Right atrium auricular region (tissue), 2 donors: ENCODE measurements at regions not wholly inside any gene's neighbourhood (a gene's known extent, or its start where the extent isn't known, plus 50 kb on each side); places are given as distances from the start of the nearest gene placed in this dataset.
A peak's percentile ranks its signal among the peaks of the same experiment; 100 is the strongest.

Source experiments
- DNase-seq: peaks from one replicate; pipeline ENCODE4 v3.0.0-alpha.2; 2019; ENCODE audit warnings: low spot score
- H3K27ac ChIP-seq, 2 donors: fragments of 200-600 bp; sonication (generic); 1 replicate in 1 of 2; 2 replicates in 1 of 2; pipeline ENCODE4 v1.5.1; 2016 to 2019
- H3K27me3 ChIP-seq, 2 donors: fragments of 200-600 bp; sonication (generic); one replicate each; pipeline versions ENCODE4 v1.5.1 to v1.6.0; 2017 to 2019
- H3K36me3 ChIP-seq: fragments of 200-600 bp; sonication (generic); one replicate; pipeline ENCODE4 v1.5.1; 2016
- H3K4me1 ChIP-seq, 2 donors: fragments of 200-600 bp; sonication (generic); one replicate each; pipeline versions ENCODE4 v1.5.1 to v1.6.0; 2017 to 2019
- H3K4me3 ChIP-seq, 2 donors: fragments of 200-600 bp; sonication (generic); 1 replicate in 1 of 2; 2 replicates in 1 of 2; pipeline ENCODE4 v1.5.1; 2017 to 2019; ENCODE audit warnings: mild to moderate bottlenecking in 1 of 2, moderate library complexity in 1 of 2
- H3K9me3 ChIP-seq, 2 donors: fragments of 200-600 bp; sonication (generic); one replicate each; pipeline ENCODE4 v1.5.1; 2019
- TF ChIP-seq, protein P1 (sequence below), 2 donors: fragments of 200-600 bp; sonication (generic); IDR thresholded peaks; one replicate each; pipeline ENCODE4 v1.5.1; 2019; ENCODE audit warnings: antibody characterized with exemption in 2 of 2

DNA sequence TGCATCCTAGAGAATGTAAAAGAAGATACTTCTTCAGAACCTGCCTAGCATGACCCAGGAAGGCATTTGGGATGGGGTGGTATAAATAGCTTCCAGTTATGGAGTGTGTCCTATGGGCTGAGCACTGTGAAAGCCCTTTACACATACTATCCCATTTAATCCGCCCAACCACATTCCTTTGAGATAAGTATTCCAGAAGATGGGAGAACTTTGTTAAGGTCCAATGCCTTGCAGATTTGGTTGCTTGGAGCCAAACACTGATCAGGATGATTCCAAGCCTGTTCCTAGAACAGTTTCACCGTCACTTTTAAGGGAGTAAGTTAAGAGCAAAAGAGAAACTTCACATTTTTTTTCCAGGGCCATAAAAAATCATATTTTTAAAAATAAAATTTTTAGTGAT is 82.5 kb upstream of the CLMN start:
- Histone ChIP-seq H3K4me3 (no peak overlapping the region), H3K4me1 (no peaks in the 10 kb centered on the region), H3K36me3 (no peaks in the 10 kb centered on the region), H3K27ac (no peak overlapping the region), H3K9me3 (no peaks in the 10 kb centered on the region), H3K27me3 (no peaks in the 10 kb centered on the region)
- no peak for DNase-seq
- TF ChIP-seq, protein P1, sequence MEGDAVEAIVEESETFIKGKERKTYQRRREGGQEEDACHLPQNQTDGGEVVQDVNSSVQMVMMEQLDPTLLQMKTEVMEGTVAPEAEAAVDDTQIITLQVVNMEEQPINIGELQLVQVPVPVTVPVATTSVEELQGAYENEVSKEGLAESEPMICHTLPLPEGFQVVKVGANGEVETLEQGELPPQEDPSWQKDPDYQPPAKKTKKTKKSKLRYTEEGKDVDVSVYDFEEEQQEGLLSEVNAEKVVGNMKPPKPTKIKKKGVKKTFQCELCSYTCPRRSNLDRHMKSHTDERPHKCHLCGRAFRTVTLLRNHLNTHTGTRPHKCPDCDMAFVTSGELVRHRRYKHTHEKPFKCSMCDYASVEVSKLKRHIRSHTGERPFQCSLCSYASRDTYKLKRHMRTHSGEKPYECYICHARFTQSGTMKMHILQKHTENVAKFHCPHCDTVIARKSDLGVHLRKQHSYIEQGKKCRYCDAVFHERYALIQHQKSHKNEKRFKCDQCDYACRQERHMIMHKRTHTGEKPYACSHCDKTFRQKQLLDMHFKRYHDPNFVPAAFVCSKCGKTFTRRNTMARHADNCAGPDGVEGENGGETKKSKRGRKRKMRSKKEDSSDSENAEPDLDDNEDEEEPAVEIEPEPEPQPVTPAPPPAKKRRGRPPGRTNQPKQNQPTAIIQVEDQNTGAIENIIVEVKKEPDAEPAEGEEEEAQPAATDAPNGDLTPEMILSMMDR (IDR thresholded peaks at IDR 0.05) = no peak

DNA sequence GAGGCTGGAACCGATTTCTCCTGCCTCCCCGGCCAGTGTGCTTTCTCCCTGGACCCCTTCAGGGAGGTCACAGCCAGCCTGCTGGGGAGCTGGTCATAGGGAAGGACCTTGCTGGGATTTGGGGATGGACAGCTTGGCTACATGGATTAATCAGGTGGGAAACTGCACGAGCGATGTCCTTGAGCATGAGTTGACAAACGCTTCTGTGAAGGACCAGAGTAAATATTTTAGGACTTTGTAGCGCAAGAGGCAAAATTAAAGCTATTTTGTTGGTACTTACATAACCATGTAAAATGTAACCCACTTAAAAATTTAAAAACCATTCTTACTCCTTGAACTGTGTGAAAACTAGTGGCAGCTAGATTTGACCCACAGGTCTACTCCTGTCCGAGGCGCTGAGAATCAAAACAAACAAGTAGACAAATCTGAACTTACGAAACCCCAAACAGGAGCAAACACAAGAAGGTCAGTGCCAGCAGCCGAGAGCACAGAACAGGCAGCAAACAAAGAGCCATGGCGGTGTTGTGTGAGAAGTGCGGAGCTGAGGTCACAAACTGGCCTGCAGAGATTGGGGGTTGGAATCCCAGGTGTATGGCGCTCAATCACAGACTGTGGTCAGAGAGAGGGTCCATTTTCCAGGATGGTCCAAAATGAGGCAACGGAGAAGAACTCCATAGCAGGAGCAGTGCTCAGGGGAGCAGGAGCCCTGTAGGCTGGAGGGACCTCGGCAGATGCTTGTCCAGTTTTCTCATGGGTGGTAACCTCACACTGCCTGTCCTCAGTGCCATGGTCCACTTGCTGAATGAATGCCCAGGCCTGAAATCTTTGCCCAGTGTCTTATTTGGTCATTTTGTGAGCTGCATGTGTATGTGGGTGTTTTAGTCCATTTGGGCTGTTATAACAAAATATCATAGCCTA is 79.2 kb upstream of the CLMN start:
- Histone ChIP-seq H3K4me1 (no peaks in the 10 kb centered on the region), H3K36me3 (no peaks in the 10 kb centered on the region), H3K4me3 (no peak overlapping the region), H3K27ac (no peak overlapping the region), H3K9me3 (no peaks in the 10 kb centered on the region), H3K27me3 (no peaks in the 10 kb centered on the region)
- DNase-seq = no peak
- TF ChIP-seq, protein P1 (IDR thresholded peaks at IDR 0.05) = no peak

GRCh38 chr14:95397325-95397724 is 77.6 kb upstream of the CLMN start:
- H3K27ac ChIP-seq = no peak overlapping the region
- H3K4me3 ChIP-seq = no peak overlapping the region
- no peaks in the 10 kb centered on the region for H3K36me3 ChIP-seq
- TF ChIP-seq, protein P1 (IDR thresholded peaks at IDR 0.05) = no peak
- no peaks in the 10 kb centered on the region for H3K27me3 ChIP-seq
- H3K9me3 ChIP-seq = no peaks in the 10 kb centered on the region
- no peaks in the 10 kb centered on the region for H3K4me1 ChIP-seq
- DNase-seq = no peak

- no peak overlapping the region for H3K27ac ChIP-seq
- no peaks in the 10 kb centered on the region for H3K9me3 ChIP-seq
- H3K36me3 ChIP-seq = no peaks in the 10 kb centered on the region
- no peaks in the 10 kb centered on the region for H3K27me3 ChIP-seq
- H3K4me3 ChIP-seq = no peak overlapping the region
- DNase-seq = no peak
- no peaks in the 10 kb centered on the region for H3K4me1 ChIP-seq
- TF ChIP-seq, protein P1 (IDR thresholded peaks at IDR 0.05) = no peak
Observed at GRCh38 chr14:95396221-95396620, 76.5 kb upstream of the CLMN start.

- Histone ChIP-seq H3K27me3 (no peaks in the 10 kb centered on the region), H3K27ac (peak overlapping the region in 1 of 2 donors; percentile 58), H3K36me3 (no peaks in the 10 kb centered on the region), H3K9me3 (peaks cover 0 to 5% of the 10 kb centered on the region in 2 donors), H3K4me3 (no peak overlapping the region), H3K4me1 (no peaks in the 10 kb centered on the region)
- TF ChIP-seq, protein P1 (IDR thresholded peaks at IDR 0.05) = no peak
- DNase-seq = no peak
Observed at GRCh38 chr14:95395098-95395737, 75.5 kb upstream of the CLMN start.
